ENCODE measurements at regions not wholly inside any gene's neighbourhood (a gene's known extent, or its start where the extent isn't known, plus 50 kb on each side); places are given as distances from the start of the nearest gene placed in this dataset.

- Histone ChIP-seq H3K27ac (no peak overlapping the region), H3K27me3 (no peaks in the 10 kb centered on the region), H3K9me3 (no peaks in the 10 kb centered on the region), H3K4me3 (ENCODE audit: low read depth in 1 of 2, low read length in 1 of 2) (no peak overlapping the region), H3K4me1 (ENCODE audit: control insufficient read depth in 1 of 2, insufficient read depth in 1 of 2, low read depth in 1 of 2, low read length in 1 of 2) (no peaks in the 10 kb centered on the region), H3K36me3 (no peaks in the 10 kb centered on the region)
- TF ChIP-seq CTCF (IDR thresholded peaks at IDR 0.05), result no peak
Observed at GRCh38 chr10:4028854-4029583, 244.0 kb upstream of the KLF6 start.

GRCh38 chr10:4028027-4028471, 243.0 kb upstream of the KLF6 start:
- no peaks in the 10 kb centered on the region for H3K36me3 ChIP-seq

DNA sequence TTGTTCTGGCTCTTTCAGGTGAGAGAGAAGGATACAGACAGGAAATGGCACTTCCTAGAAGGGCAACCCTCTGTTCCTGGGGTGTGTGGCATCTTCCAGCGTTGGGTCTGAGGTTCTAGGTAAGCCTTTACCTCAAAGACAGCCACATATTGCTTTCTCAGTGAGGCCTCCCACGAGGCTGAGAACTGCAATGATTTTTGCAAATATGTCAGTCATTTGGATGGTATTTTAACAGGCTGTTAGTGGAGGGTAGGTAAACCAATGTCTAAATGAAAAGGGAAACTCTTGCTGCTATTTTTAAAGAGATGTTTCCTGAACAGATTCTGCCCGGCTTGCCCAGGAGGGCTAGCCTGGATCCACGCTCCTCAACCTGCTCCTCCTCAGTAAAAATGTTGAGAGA, 240.3 kb upstream of the KLF6 start:
- no peak overlapping the region for H3K27ac ChIP-seq
- no peaks in the 10 kb centered on the region for H3K4me1 ChIP-seq (ENCODE audit: control insufficient read depth in 1 of 2, insufficient read depth in 1 of 2, low read depth in 1 of 2, low read length in 1 of 2)
- no peak overlapping the region for H3K4me3 ChIP-seq (ENCODE audit: low read depth in 1 of 2, low read length in 1 of 2)
- no peak for TF ChIP-seq CTCF (IDR thresholded peaks at IDR 0.05)
- H3K36me3 ChIP-seq, result no peaks in the 10 kb centered on the region
- H3K9me3 ChIP-seq, result no peaks in the 10 kb centered on the region
- no peaks in the 10 kb centered on the region for H3K27me3 ChIP-seq

More at GRCh38 chr10:4028027-4028471, 243.0 kb upstream of the KLF6 start:
- no peak overlapping the region for H3K27ac ChIP-seq
- H3K4me1 ChIP-seq (ENCODE audit: control insufficient read depth in 1 of 2, insufficient read depth in 1 of 2, low read depth in 1 of 2, low read length in 1 of 2), result no peaks in the 10 kb centered on the region
- H3K27me3 ChIP-seq, result no peaks in the 10 kb centered on the region
- no peaks in the 10 kb centered on the region for H3K9me3 ChIP-seq
- no peak for TF ChIP-seq CTCF (IDR thresholded peaks at IDR 0.05)
- H3K4me3 ChIP-seq (ENCODE audit: low read depth in 1 of 2, low read length in 1 of 2), result no peak overlapping the region

GRCh38 chr10:4024516-4025245, 239.7 kb upstream of the KLF6 start:
- no peaks in the 10 kb centered on the region for H3K36me3 ChIP-seq
- H3K27ac ChIP-seq, result no peak overlapping the region
- no peaks in the 10 kb centered on the region for H3K27me3 ChIP-seq
- TF ChIP-seq CTCF (IDR thresholded peaks at IDR 0.05), result no peak
- no peaks in the 10 kb centered on the region for H3K4me1 ChIP-seq (ENCODE audit: control insufficient read depth in 1 of 2, insufficient read depth in 1 of 2, low read depth in 1 of 2, low read length in 1 of 2)
- no peak overlapping the region for H3K4me3 ChIP-seq (ENCODE audit: low read depth in 1 of 2, low read length in 1 of 2)
- H3K9me3 ChIP-seq, result no peaks in the 10 kb centered on the region

DNA sequence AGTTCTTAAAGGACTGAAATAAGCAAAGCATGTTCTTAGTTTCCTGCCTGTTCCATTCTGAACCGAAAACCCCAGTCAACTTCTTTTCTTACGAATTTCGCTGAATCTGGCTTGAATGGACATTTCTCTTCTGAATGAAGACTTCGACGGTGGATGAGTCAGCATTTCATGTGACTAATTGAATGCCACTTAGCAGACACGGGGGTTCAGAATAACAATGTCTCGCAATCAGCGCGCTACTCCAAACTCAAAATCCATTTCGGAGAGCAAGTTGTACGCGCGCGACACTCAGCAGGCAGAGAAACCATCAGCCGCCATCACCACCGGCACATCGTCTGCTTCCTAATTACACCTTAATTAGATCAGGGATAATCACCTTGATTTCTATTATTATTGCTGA, 239.0 kb upstream of the KLF6 start:
- Histone ChIP-seq H3K9me3 (no peaks in the 10 kb centered on the region), H3K36me3 (no peaks in the 10 kb centered on the region), H3K4me3 (ENCODE audit: low read depth in 1 of 2, low read length in 1 of 2) (no peak overlapping the region), H3K27ac (no peak overlapping the region), H3K27me3 (no peaks in the 10 kb centered on the region), H3K4me1 (ENCODE audit: control insufficient read depth in 1 of 2, insufficient read depth in 1 of 2, low read depth in 1 of 2, low read length in 1 of 2) (no peaks in the 10 kb centered on the region)
- no peak for TF ChIP-seq CTCF (IDR thresholded peaks at IDR 0.05)

Data from neutrophil (primary cell).